ENCODE measurements at regions not wholly inside any gene's neighbourhood (a gene's known extent, or its start where the extent isn't known, plus 50 kb on each side); places are given as distances from the start of the nearest gene placed in this dataset.

- Histone ChIP-seq H2BK15ac (ENCODE audit: low read depth, low read length) (no peak overlapping the region), H2BK120ac (ENCODE audit: low read depth, low read length, poor library complexity, severe bottlenecking) (no peak overlapping the region), H4K5ac (ENCODE audit: insufficient read length, low read depth, low read length) (no peak overlapping the region), H3K9me3 (ENCODE audit: control insufficient read depth, low read depth, low read length) (no peaks in the 10 kb centered on the region), H4K20me1 (ENCODE audit: control insufficient read depth, insufficient read depth, insufficient read length) (no peaks in the 10 kb centered on the region), H3K9ac (ENCODE audit: extremely low read depth, insufficient read length, low read length) (no peak overlapping the region), H2AK5ac (ENCODE audit: insufficient read length, low read length) (no peak overlapping the region), H3T11ph (ENCODE audit: low read length) (no peak overlapping the region), H3K4me2 (ENCODE audit: insufficient read depth, insufficient read length, low read length) (no peak overlapping the region), H3K4ac (ENCODE audit: low read depth, low read length) (no peak overlapping the region), H4K8ac (replicated peaks; ENCODE audit: insufficient read length, low read depth, low read length) (no peak overlapping the region), H3K56ac (ENCODE audit: insufficient read length, low read depth, low read length) (no peak overlapping the region), H3K27ac (ENCODE audit: insufficient read length, low read depth, low read length) (no peak overlapping the region), H3K14ac (ENCODE audit: insufficient read depth, low read length) (no peak overlapping the region), H3K79me2 (ENCODE audit: insufficient read depth, low read length) (no peaks in the 10 kb centered on the region), H3K23ac (ENCODE audit: insufficient read length, low read depth, low read length) (no peak overlapping the region), H2AFZ (ENCODE audit: low read length) (no peak overlapping the region), H3K27me3 (ENCODE audit: insufficient read depth, low read length) (no peaks in the 10 kb centered on the region), H4K91ac (ENCODE audit: insufficient read length, low read depth, low read length) (no peak overlapping the region), H2BK5ac (ENCODE audit: insufficient read length, low read length) (no peak overlapping the region), H2BK12ac (ENCODE audit: insufficient read length, low read depth, low read length) (no peak overlapping the region), H3K18ac (ENCODE audit: insufficient read length, low read depth, low read length) (no peak overlapping the region), H3K79me1 (ENCODE audit: insufficient read depth, low read depth, low read length, poor library complexity, severe bottlenecking) (no peaks in the 10 kb centered on the region), H3K4me1 (ENCODE audit: insufficient read depth, low read length) (no peaks in the 10 kb centered on the region), H3K23me2 (ENCODE audit: insufficient read length, low read depth, low read length, poor library complexity, severe bottlenecking) (no peaks in the 10 kb centered on the region), H2BK20ac (ENCODE audit: low read depth, low read length, poor library complexity, severe bottlenecking) (no peak overlapping the region)
- no peaks in the 10 kb centered on the region for H3K36me3 Mint-ChIP-seq (ENCODE audit: insufficient read depth in 1 of 3, low read depth in 3 of 3)
- no peak for TF ChIP-seq CTCF (conservative IDR thresholded peaks at IDR 0.05)
- H3K27ac Mint-ChIP-seq = peak overlapping the region in 2 of 3 experiments; percentile 20 to 47; a peak in 2 of 7 replicates
- H3K27me3 Mint-ChIP-seq (ENCODE audit: low read depth) = 0 out of 2 replicates have a peak, but pooled peaks cover 3% of the 10 kb centered on the region
- no peak overlapping the region for H3K4me3 Mint-ChIP-seq
- H3K4me1 Mint-ChIP-seq = no peaks in the 10 kb centered on the region
- no peaks in the 10 kb centered on the region for H3K9me3 Mint-ChIP-seq
- DNase-seq = no peak
- no CpG with 5 or more reads among the region's 3 CpGs for WGBS (ENCODE audit: extremely low coverage, insufficient read length, low lambda C conversion rate)
These were observed 125.2 kb upstream of the ZNF648 start for GRCh38 chr1:182186757-182187146.

Measured in H9 (cell line).